GM18951 (cell line): ENCODE measurements at regions not wholly inside any gene's neighbourhood (a gene's known extent, or its start where the extent isn't known, plus 50 kb on each side); places are given as distances from the start of the nearest gene placed in this dataset.

Source experiments
- POLR2A ChIP-seq: IDR thresholded peaks from 4 replicates; pipeline ENCODE4 v1.6.1; 2011; ENCODE audit warnings: mild to moderate bottlenecking; ENCODE audit not compliant: insufficient read length, insufficient read depth; ENCODE audit errors: extremely low read depth
- in situ Hi-C: fragments of 300-500 bp; cut with MboI; formaldehyde crosslinking; loops from one replicate; pipeline ENCODE4 v1.12.0; 2022; ENCODE audit warnings: low sequenced_read_pairs, mixed read lengths, inconsistent platforms; ENCODE audit not compliant: unreplicated experiment

DNA sequence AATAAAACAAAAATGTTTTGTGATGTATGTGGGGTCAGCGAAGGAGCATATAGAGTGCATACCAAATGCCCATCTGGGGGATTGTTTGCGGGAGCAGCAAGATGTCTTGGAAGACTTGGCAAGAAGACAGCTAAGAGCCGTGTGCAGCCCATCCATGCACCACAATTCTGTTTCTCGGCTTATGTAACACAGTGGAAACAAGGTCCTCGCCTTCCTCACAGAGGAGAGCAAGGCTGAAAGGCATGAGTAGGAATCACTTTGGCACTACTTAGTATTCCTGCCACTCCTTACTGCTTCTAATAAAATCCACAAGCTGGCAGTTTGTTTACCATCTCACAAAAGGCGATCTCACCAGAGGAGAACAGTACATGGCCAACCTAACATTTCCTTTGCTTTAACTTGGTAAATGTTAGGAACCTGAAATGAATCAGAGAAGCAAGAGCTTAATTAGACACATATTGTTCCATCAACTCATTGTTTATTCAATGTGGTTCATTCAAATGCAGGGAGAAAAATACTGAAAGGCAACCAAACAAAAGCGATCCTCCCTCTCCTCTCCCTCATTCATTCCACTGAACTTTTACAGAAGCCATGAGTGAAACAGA, 648.1 kb downstream of the ACTL7B start:
- TF ChIP-seq POLR2A: no peak

DNA sequence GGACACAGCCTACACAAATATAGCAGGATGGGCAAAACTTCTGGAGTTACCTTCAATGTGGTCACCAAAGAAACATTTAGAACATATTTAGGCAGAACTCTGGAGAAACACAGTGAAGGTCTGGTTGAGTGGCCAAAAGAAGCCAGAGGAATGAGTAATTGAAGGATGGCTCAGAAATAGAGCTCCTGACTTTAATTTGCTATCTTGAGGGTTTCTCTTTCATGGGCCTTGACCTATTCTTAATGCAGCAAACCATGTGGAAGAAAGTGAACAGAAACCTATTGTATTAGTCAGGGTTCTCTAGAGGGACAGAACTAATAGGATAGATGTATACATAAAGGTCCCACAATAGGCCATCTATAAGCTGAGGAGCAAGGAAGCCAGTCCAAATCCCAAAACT, 650.5 kb downstream of the ACTL7B start:
- in situ Hi-C loops: no loop called here
- no peak for TF ChIP-seq POLR2A

More for the DNA sequence above, 648.1 kb downstream of the ACTL7B start:
- in situ Hi-C loops: no loop called here

DNA sequence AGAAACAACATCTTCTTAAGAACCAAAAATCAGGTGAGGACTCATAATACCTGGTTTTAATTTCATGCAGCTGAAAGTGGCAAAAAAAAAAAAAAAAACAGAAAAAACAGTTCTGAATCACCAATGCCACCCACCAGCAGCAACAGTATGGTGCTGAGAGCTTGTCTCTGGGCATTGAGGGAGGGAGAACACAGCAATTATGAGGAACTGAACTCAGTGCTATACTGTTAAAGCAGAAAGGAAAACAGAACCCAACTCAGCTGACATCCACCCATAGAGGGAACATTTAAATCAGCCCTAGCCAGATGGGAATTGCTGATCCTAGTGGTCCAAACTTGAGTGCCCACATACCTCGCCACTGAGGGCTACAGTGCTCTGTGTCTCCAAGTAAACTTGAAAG, 657.9 kb downstream of the ACTL7B start:
- no peak for TF ChIP-seq POLR2A
- in situ Hi-C loops: no loop called here

DNA sequence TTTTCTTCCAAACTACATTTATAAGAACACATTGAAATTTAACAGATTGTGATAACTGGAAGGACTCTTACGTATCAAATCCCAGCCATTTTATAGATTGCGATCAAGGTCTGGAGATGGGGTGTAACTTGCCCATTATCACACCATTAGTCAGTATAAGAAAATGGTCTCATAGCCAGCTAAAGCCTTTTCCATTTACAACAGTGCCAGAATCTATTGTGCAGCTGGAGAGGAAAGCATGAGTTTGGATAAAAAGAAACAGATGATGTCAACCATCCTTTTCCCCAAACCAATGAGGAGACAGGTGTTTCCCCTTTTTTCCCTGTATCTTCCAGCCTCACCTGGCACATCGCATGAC, 658.8 kb downstream of the ACTL7B start:
- in situ Hi-C loops: no loop called here
- no peak for TF ChIP-seq POLR2A

DNA sequence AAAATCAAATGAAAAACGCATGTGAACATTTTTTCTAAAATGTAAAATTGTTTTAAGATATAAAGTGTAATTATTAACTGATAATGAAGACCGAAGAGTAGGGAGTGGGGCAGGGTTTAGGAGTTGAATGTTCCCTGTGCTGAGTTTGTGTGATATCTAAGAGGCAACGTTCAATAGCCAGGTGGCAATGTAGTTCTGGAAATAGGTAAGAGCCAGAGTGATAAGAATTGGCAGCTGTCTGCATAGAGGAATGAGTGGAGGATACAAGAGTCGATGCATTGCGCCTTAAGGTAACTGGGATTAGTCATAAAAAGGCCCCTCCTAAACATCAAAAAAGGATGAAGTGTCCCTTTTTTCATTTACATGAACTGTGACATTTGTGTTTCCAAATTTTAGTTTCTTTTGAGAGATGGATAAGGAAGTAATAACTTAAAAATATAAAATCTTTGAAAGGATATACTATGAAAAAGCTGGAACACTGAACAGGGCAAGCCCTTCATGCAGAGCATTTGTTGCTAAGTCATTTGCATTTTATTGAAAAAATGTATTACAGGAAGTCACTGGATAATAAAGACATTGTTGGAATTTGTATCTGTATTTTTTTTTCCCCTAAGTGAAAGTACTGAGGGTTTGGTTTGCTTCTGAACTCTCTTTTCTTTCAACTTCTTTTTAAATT, 659.3 kb downstream of the ACTL7B start:
- in situ Hi-C loops: no loop called here

DNA sequence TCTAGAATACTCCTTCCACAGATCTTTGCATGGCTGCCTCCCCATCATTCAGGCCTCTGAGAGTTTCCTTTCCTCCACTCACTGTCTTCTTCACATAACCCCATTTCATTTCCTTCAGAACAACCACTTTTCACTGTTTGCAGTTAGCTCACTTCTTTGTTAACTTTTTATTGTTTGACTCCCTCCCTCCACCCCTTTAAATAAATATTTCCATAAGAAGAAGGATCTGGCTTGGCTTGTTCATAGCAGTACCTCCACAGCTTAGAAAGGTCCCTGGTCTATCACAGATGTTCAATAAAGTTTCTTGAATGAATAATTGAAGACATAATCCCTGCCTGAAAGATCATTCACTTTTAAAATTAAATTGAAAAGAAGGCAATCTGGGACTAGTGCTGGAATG, 661.6 kb downstream of the ACTL7B start:
- in situ Hi-C loops: no loop called here
- no peak for TF ChIP-seq POLR2A

More for the DNA sequence above, 659.3 kb downstream of the ACTL7B start:
- TF ChIP-seq POLR2A: no peak

DNA sequence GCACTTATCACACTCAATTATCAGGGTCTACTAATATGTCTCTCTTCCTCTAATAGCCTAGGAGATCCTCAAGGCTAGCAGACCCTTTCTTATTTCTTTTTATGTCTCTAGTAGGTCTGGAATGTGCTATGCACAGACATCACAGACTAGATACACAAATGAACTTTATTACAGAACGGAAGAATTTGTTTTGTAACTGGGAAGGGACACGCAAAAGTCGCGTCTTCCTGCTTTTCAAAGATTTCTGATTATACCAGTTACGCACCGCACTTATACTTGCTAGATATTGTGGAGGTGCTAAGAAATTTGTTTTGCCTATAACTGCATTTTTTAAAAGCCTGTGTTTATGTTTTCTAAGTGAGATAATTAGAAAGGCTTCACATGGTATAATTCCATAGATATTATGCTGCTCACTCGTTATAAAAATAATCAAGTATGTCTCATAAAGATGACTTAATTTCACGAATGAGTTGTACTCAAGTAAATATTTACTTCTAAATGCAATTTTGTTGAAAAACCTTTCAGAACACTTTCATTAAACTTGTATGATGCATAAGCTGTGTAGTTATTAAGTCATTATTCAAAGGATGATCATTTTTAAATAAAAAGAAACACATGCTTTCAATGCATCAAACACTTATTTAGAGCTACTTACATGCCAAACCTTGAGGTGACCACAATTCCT, 662.6 kb downstream of the ACTL7B start:
- TF ChIP-seq POLR2A: no peak
- in situ Hi-C loops: no loop called here

DNA sequence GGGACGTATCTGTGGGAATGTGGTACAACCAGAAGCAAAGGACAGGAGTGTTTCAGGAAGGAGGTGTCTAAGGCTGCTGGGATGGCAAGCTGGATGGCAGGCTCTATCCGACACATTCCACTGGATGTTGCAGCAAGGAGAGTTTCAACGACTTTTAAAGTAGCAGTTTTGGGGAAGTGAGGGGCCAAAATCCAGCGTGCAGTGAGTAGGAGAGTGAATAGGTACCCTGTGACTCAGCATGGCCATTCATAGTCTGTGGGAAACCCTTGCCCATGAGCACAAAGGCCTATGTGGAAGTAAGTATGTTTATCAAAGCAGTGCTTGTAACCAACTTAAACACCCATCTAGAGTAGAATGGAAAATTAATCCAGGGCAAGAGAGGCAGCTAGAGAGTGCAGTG, 664.7 kb downstream of the ACTL7B start:
- in situ Hi-C loops: no loop called here
- TF ChIP-seq POLR2A: no peak

DNA sequence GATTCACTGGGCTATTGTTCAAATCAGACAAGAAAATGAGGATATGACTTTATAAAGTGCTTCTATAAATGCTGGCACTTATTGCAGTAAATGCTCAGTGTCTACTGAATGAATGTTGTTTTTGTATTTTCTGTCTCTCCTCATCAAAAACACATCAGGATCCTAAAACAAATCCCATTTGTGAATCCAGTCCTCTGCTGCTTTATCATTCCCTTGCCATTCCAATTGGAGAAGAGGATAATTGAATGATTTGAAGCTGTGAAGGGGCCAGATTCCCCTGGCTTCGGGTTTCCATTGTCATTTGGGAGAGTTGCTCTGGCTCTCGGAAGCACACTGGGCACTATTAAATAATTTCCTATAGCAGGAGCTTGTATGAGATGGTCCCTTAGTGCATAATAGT, 666.8 kb downstream of the ACTL7B start:
- TF ChIP-seq POLR2A: no peak
- in situ Hi-C loops: no loop called here

DNA sequence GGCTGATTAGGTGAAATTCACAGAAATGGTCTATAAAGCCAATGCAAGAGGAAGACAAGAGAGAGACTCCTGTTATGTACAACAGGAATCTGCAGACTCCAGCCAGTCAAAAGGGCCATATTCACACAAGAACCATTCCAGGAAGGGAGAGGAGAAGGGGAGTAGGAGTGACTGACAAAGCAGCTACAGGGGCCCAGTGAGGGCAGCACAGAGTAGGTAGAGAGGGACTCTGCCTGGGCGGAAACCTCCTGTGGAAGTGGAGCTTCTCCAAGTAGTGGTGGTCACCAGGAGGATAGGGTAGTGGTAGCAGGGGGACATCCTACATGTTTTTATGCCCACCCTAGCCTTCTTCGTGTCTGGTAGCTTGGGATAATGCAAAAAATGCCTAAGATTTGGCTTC, 667.3 kb downstream of the ACTL7B start:
- in situ Hi-C loops: no loop called here
- TF ChIP-seq POLR2A: no peak

DNA sequence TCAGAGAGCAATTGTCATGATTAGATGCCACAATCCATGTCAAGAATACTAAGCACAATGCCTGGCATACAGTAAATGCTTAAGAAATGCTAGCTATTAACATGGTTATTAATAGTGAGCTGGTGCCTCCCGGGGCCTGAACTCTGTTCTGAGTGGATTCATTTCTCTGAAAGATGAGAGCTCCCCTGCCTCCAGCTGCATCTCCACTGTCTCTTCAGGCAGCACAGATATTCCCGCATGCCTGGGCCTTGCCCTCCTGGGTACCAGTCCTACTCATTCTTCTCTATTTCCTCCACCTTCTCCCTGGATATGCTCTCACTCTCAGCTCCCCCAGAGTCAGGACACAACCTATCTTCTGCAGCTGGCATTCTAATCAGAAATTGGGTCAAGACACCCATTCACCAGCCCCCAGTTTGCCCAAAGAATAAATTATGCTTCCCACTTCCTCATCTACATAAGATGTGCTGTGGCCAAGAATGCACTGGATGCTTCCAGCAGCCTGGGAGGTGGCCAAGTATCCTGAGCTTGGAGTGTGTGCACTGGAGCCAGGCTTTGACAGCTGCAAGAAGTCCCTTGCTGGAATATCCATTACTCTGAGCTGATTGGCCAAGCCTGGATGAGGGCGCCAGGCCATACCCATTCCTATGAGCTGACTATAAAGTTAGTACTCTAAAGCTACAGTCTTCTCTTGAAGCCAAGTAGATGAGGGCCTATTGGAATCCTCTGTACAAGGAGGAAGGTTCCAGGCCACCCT, 669.0 kb downstream of the ACTL7B start:
- no peak for TF ChIP-seq POLR2A
- in situ Hi-C loops: no loop called here

DNA sequence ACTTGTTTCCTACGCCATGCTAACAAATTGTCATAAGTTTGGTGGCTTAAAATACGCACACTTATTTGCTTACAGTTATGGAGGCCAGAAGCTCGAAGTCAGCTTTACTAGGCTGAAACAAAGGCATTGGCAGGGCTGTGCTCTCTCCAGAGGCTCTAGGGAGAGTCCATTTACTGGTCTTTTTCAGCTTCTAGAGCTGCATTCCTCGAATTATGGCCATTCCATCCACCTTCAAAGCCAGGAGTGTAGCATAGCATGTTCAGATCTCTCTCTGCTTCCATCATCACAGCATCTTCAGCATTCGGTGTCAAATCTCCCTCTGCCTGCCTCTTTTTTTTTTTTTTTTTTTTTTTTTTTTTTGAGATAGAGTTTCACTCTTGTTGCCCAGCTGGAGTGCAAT, 670.2 kb downstream of the ACTL7B start:
- in situ Hi-C loops: no loop called here
- no peak for TF ChIP-seq POLR2A

DNA sequence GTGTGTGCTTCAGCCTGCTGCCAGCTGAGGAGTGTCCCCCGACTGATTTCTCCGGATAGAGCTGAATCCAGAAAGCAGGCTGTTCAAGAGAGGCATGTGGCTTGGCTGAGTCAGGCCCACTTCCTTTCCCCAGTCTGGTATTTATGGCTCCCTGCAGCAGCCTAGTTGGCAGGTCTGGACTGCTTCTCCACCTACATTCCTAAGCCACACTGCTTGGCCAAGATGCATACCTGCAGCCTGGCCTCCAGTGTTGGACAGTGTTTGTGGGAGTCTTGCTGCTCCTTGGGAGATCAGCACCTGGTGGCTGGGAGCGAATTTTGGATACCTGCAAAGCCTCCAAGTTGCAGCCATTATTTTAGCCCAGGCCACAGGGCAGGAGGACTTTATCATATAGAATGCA, 670.8 kb downstream of the ACTL7B start:
- in situ Hi-C loops: no loop called here
- TF ChIP-seq POLR2A: no peak
